HG02571 (cell line): ENCODE measurements at regions not wholly inside any gene's neighbourhood (a gene's known extent, or its start where the extent isn't known, plus 50 kb on each side); places are given as distances from the start of the nearest gene placed in this dataset.

Experiments used
- ATAC-seq: cut with Tn5 transposase; IDR thresholded peaks from one replicate; pipeline ENCODE4 v1.9.1; 2021; ENCODE audit warnings: mild to moderate bottlenecking, moderate library complexity; ENCODE audit not compliant: unreplicated experiment

GRCh38 chr6:23200946-23201345, 631.6 kb downstream of the HDGFL1 start:
- ATAC-seq, result no peak

- no peak for ATAC-seq
These were observed 632.8 kb downstream of the HDGFL1 start for GRCh38 chr6:23202207-23202606.

GRCh38 chr6:23212398-23212797, 643.0 kb downstream of the HDGFL1 start:
- no peak for ATAC-seq

GRCh38 chr6:23213193-23213592, 643.8 kb downstream of the HDGFL1 start:
- no peak for ATAC-seq

GRCh38 chr6:23213651-23214050, 644.3 kb downstream of the HDGFL1 start:
- ATAC-seq, result no peak

GRCh38 chr6:23218751-23219150, 649.4 kb downstream of the HDGFL1 start:
- ATAC-seq, result no peak

GRCh38 chr6:23222724-23223123, 653.4 kb downstream of the HDGFL1 start:
- no peak for ATAC-seq

GRCh38 chr6:23224540-23224939, 655.2 kb downstream of the HDGFL1 start:
- ATAC-seq, result no peak

- no peak for ATAC-seq
These were observed 659.2 kb downstream of the HDGFL1 start for GRCh38 chr6:23228439-23229024.

GRCh38 chr6:23243854-23244253, 674.5 kb downstream of the HDGFL1 start:
- ATAC-seq, result no peak

- no peak for ATAC-seq
These were observed 674.9 kb downstream of the HDGFL1 start for GRCh38 chr6:23244300-23244699.

GRCh38 chr6:23245572-23245971, 676.2 kb downstream of the HDGFL1 start:
- ATAC-seq, result no peak

- no peak for ATAC-seq
These were observed 677.5 kb downstream of the HDGFL1 start for GRCh38 chr6:23246896-23247295.

GRCh38 chr6:23250556-23250955, 681.2 kb downstream of the HDGFL1 start:
- ATAC-seq, result no peak

- no peak for ATAC-seq
These were observed 693.5 kb downstream of the HDGFL1 start for GRCh38 chr6:23262864-23263263.

GRCh38 chr6:23265270-23265669, 695.9 kb downstream of the HDGFL1 start:
- ATAC-seq, result no peak

- ATAC-seq, result no peak
These were observed 697.2 kb downstream of the HDGFL1 start for GRCh38 chr6:23266536-23266935.

GRCh38 chr6:23267651-23268050, 698.3 kb downstream of the HDGFL1 start:
- ATAC-seq, result no peak

- ATAC-seq, result no peak
These were observed 699.0 kb downstream of the HDGFL1 start for GRCh38 chr6:23268348-23268747.

GRCh38 chr6:23269436-23269835, 700.1 kb downstream of the HDGFL1 start:
- no peak for ATAC-seq

- ATAC-seq, result no peak
These were observed 703.2 kb downstream of the HDGFL1 start for GRCh38 chr6:23272536-23272935.

GRCh38 chr6:23277521-23278179, 708.3 kb downstream of the HDGFL1 start:
- ATAC-seq, result no peak

- no peak for ATAC-seq
These were observed 708.8 kb downstream of the HDGFL1 start for GRCh38 chr6:23278180-23278532.
